SK-N-MC (cell line): ENCODE measurements at regions not wholly inside any gene's neighbourhood (a gene's known extent, or its start where the extent isn't known, plus 50 kb on each side); places are given as distances from the start of the nearest gene placed in this dataset.

ENCODE experiments used
- EZH2 ChIP-seq: fragments of 200-600 bp; sonication (generic); IDR thresholded peaks from one replicate; pipeline ENCODE4 v1.6.1; 2017; ENCODE audit warnings: antibody characterized with exemption
- POLR2AphosphoS5 ChIP-seq: IDR thresholded peaks from 2 replicates; pipeline ENCODE4 v1.6.1; 2012; ENCODE audit warnings: mild to moderate bottlenecking, low read depth, low read length, borderline replicate concordance

DNA sequence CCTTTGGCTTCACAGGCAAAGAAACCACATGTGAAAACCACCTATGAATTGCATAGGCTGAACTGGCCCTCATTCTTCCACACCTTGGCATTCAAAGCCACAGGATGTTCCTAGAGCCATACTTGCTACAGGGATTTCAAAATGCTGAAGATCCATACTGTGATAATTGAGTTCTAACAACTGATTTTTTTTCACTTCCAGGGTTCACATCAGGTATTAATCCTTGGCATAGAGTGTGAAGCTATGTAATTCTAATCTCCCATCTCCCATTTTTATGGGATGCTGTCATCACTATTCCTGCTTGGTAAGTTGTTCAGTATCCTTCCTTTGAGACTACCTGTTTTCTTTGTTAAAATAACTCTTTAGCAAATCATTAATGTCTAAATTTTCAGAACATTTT lies 1569.2 kb upstream of the ADGRL3 start:
- no peak for TF ChIP-seq POLR2AphosphoS5
- no peak for TF ChIP-seq EZH2
